ENCODE measurements at regions not wholly inside any gene's neighbourhood (a gene's known extent, or its start where the extent isn't known, plus 50 kb on each side); places are given as distances from the start of the nearest gene placed in this dataset.

DNA sequence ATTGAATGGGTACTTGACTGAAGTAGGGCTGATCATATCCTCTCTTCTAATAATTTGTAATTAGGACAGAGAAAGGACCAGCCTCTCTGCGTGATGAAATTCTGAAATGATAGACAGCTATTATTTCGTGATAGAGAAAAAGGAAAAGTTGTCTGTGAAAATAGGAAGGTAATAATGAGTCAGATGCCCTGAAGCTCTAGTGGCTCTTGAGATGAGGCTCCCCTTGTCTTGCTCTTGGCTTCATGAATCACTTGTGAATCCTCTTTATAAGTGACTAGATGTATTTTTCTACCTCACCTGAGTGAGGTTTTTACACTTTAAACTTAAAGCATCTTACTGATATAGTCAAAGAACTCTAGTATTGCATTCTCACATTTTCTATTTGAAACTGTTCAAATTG lies 888.9 kb downstream of the PCDH18 start:
- H4K20me1 ChIP-seq (ENCODE audit: control insufficient read depth, extremely low read depth, insufficient read depth, low read length) = no peaks in the 10 kb centered on the region
- H3K9ac ChIP-seq (ENCODE audit: insufficient read depth, low read length) = no peak overlapping the region
- H3K27ac ChIP-seq (ENCODE audit: insufficient read depth, low read length) = no peak overlapping the region
- no peaks in the 10 kb centered on the region for H3K36me3 ChIP-seq (ENCODE audit: control insufficient read depth, insufficient read depth, low read length)
- no peak for DNase-seq (ENCODE audit: low read depth in 2 of 2)
- no peaks in the 10 kb centered on the region for H3K4me1 ChIP-seq (ENCODE audit: control insufficient read depth, extremely low read depth, insufficient read depth, low read length)
- H3K4me3 ChIP-seq (replicated peaks in 1 of 4; ENCODE audit: control extremely low read depth in 1 of 4, insufficient read depth in 1 of 4, low read depth in 3 of 4, low read length in 4 of 4) = no peak overlapping the region
- H3K9me3 ChIP-seq (ENCODE audit: control insufficient read depth, insufficient read depth, low read depth, low read length) = no peaks in the 10 kb centered on the region
- H3K27me3 ChIP-seq (ENCODE audit: control insufficient read depth, insufficient read depth, low read length) = no peaks in the 10 kb centered on the region
- TF ChIP-seq, protein P1, sequence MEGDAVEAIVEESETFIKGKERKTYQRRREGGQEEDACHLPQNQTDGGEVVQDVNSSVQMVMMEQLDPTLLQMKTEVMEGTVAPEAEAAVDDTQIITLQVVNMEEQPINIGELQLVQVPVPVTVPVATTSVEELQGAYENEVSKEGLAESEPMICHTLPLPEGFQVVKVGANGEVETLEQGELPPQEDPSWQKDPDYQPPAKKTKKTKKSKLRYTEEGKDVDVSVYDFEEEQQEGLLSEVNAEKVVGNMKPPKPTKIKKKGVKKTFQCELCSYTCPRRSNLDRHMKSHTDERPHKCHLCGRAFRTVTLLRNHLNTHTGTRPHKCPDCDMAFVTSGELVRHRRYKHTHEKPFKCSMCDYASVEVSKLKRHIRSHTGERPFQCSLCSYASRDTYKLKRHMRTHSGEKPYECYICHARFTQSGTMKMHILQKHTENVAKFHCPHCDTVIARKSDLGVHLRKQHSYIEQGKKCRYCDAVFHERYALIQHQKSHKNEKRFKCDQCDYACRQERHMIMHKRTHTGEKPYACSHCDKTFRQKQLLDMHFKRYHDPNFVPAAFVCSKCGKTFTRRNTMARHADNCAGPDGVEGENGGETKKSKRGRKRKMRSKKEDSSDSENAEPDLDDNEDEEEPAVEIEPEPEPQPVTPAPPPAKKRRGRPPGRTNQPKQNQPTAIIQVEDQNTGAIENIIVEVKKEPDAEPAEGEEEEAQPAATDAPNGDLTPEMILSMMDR (conservative IDR thresholded peaks at IDR 0.05 in 1 of 2, IDR thresholded peaks at IDR 0.05 in 1 of 2; ENCODE audit: low read depth in 1 of 2, low read length in 2 of 2) = no peak
- no peak for TF ChIP-seq EZH2 (IDR thresholded peaks at IDR 0.05; ENCODE audit: low read length, missing control alignments)
- H3K4me2 ChIP-seq (ENCODE audit: extremely low read depth, insufficient read depth, low read length) = no peak overlapping the region
- no peak overlapping the region for H2AFZ ChIP-seq (ENCODE audit: low read length)
- no peaks in the 10 kb centered on the region for H3K79me2 ChIP-seq (ENCODE audit: control insufficient read depth, insufficient read depth, low read length)

DNA sequence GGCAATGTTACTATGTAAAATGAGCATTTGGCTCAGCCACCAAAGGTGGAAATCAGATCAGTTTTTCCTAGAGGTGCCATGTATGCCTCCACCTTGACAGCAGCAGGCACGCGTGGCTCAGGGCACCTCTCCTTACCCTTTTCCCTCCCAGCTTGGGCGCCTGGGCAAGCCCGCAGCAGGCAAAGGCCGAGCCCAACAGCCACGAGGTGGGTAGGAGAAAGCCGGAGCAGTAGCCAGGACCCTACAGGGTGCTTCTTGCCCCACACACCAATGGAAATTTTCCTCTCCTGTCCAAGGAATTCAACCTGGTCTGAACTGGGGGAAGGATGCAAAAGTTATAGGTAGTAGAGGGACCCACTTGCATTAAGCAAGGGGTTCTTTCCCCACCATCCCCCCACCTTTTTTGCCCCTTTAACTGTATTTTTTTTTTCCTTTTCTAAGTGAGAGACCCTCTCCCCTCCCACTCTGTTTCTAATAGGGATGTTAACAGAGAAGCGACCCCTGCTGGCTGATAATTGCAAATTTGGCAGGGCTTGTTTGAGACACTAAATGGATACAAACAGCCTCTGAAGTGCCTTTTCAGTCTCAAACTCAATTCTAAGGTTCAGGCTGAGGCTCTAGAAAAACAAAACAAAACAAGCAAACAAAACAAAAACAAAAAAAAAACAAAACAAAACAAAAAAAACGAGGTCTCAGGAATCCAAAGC lies 895.1 kb downstream of the PCDH18 start:
- no peaks in the 10 kb centered on the region for H4K20me1 ChIP-seq (ENCODE audit: control insufficient read depth, extremely low read depth, insufficient read depth, low read length)
- H3K9ac ChIP-seq (ENCODE audit: insufficient read depth, low read length) = no peak overlapping the region
- H3K36me3 ChIP-seq (ENCODE audit: control insufficient read depth, insufficient read depth, low read length) = no peaks in the 10 kb centered on the region
- no peak overlapping the region for H2AFZ ChIP-seq (ENCODE audit: low read length)
- H3K27me3 ChIP-seq (ENCODE audit: control insufficient read depth, insufficient read depth, low read length) = no peaks in the 10 kb centered on the region
- H3K4me2 ChIP-seq (ENCODE audit: extremely low read depth, insufficient read depth, low read length) = no peak overlapping the region
- DNase-seq (ENCODE audit: low read depth in 2 of 2) = peak in 1 of 2 donors; percentile 18
- H3K4me3 ChIP-seq (replicated peaks in 1 of 4; ENCODE audit: control extremely low read depth in 1 of 4, insufficient read depth in 1 of 4, low read depth in 3 of 4, low read length in 4 of 4) = no peak overlapping the region
- no peaks in the 10 kb centered on the region for H3K79me2 ChIP-seq (ENCODE audit: control insufficient read depth, insufficient read depth, low read length)
- no peak for TF ChIP-seq EZH2 (IDR thresholded peaks at IDR 0.05; ENCODE audit: low read length, missing control alignments)
- TF ChIP-seq, protein P1 (conservative IDR thresholded peaks at IDR 0.05 in 1 of 2, IDR thresholded peaks at IDR 0.05 in 1 of 2; ENCODE audit: low read depth in 1 of 2, low read length in 2 of 2) = peak; percentile 38 to 41
- no peaks in the 10 kb centered on the region for H3K4me1 ChIP-seq (ENCODE audit: control insufficient read depth, extremely low read depth, insufficient read depth, low read length)
- no peaks in the 10 kb centered on the region for H3K9me3 ChIP-seq (ENCODE audit: control insufficient read depth, insufficient read depth, low read depth, low read length)
- no peak overlapping the region for H3K27ac ChIP-seq (ENCODE audit: insufficient read depth, low read length)

DNA sequence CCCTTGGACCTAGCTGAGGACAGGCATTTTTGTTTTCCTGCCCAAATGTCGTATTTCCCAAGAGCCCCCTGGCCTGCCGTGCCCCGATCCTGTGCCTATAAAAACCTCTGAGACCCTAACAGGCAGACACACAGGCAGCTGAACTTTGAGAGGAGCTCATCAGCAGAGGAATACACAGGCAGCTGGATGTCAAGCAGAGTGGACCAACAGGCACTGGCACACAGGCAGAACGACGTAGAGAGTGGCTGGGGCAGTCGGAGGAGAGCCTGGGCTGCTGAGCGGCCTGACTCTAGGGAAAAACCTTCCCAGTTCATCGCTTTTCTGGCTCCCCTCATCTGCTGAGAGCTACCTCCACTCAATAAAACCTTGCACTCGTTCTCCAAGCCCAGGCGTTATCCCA lies 896.1 kb downstream of the PCDH18 start:
- Histone ChIP-seq H3K9me3 (ENCODE audit: control insufficient read depth, insufficient read depth, low read depth, low read length) (no peaks in the 10 kb centered on the region), H4K20me1 (ENCODE audit: control insufficient read depth, extremely low read depth, insufficient read depth, low read length) (no peaks in the 10 kb centered on the region), H3K4me3 (replicated peaks in 1 of 4; ENCODE audit: control extremely low read depth in 1 of 4, insufficient read depth in 1 of 4, low read depth in 3 of 4, low read length in 4 of 4) (no peak overlapping the region), H2AFZ (ENCODE audit: low read length) (no peak overlapping the region), H3K4me1 (ENCODE audit: control insufficient read depth, extremely low read depth, insufficient read depth, low read length) (no peaks in the 10 kb centered on the region), H3K36me3 (ENCODE audit: control insufficient read depth, insufficient read depth, low read length) (no peaks in the 10 kb centered on the region), H3K9ac (ENCODE audit: insufficient read depth, low read length) (no peak overlapping the region), H3K4me2 (ENCODE audit: extremely low read depth, insufficient read depth, low read length) (no peak overlapping the region), H3K27me3 (ENCODE audit: control insufficient read depth, insufficient read depth, low read length) (no peaks in the 10 kb centered on the region), H3K79me2 (ENCODE audit: control insufficient read depth, insufficient read depth, low read length) (no peaks in the 10 kb centered on the region), H3K27ac (ENCODE audit: insufficient read depth, low read length) (no peak overlapping the region)
- TF ChIP-seq EZH2 (IDR thresholded peaks at IDR 0.05; ENCODE audit: low read length, missing control alignments) = no peak
- TF ChIP-seq, protein P1 (conservative IDR thresholded peaks at IDR 0.05 in 1 of 2, IDR thresholded peaks at IDR 0.05 in 1 of 2; ENCODE audit: low read depth in 1 of 2, low read length in 2 of 2) = no peak
- no peak for DNase-seq (ENCODE audit: low read depth in 2 of 2)

Data from fibroblast of lung (primary cell).